Stomach (tissue), 8 donors: ENCODE measurements at regions not wholly inside any gene's neighbourhood (a gene's known extent, or its start where the extent isn't known, plus 50 kb on each side); places are given as distances from the start of the nearest gene placed in this dataset.

Experiments
- DNase-seq, 2 donors: peaks; one replicate each; pipeline versions ENCODE4 v3.0.0 to v3.0.0-alpha.2; 2013 to 2019
- H3K27ac ChIP-seq, 5 donors: fragments of 200-600 bp in 4 of 5; sonication (generic) in 4 of 5; one replicate each; pipeline ENCODE4 v1.5.1; 2013 to 2019; ENCODE audit warnings: mild to moderate bottlenecking in 1 of 5, moderate library complexity in 1 of 5
- H3K27me3 ChIP-seq, 3 donors: fragments of 200-600 bp; sonication (generic); one replicate each; pipeline ENCODE4 v1.5.1; 2017 to 2019; ENCODE audit warnings: mixed run types in 1 of 3
- H3K36me3 ChIP-seq, 4 donors: fragments of 200-600 bp; sonication (generic); 1 replicate in 3 of 4; 2 replicates in 1 of 4; pipeline ENCODE4 v1.5.1; 2016 to 2019
- H3K4me1 ChIP-seq, 4 donors: fragments of 200-600 bp; sonication (generic); one replicate each; pipeline ENCODE4 v1.5.1; 2016 to 2019
- H3K4me3 ChIP-seq, 4 donors: fragments of 200-600 bp; sonication (generic) in 3 of 4; one replicate each; pipeline ENCODE4 v1.5.1; 2016 to 2019; ENCODE audit warnings: mild to moderate bottlenecking in 1 of 4
- H3K9me3 ChIP-seq, 4 donors: fragments of 200-600 bp; sonication (generic); one replicate each; pipeline ENCODE4 v1.5.1; 2016 to 2019
- EP300 ChIP-seq: sonication (generic); formaldehyde crosslinking; IDR thresholded peaks from one replicate; pipeline ENCODE4 v1.6.1; 2017; ENCODE audit warnings: antibody characterized with exemption
- POLR2A ChIP-seq, 4 donors: fragments of 450-650 bp; IDR thresholded peaks; one replicate each; pipeline ENCODE4 v1.6.1; 2016; ENCODE audit warnings: antibody characterized with exemption in 4 of 4, control low read depth in 2 of 4, mild to moderate bottlenecking in 1 of 4, moderate library complexity in 1 of 4
- POLR2AphosphoS5 ChIP-seq, 3 donors: sonication (generic); formaldehyde crosslinking; IDR thresholded peaks; one replicate each; pipeline ENCODE4 v1.6.1; 2016; ENCODE audit warnings: antibody characterized with exemption in 3 of 3
- WGBS, 5 donors: extraction: QIAGEN DNeasy Blood & Tissue Kit in 3 of 5; methylation state at CpG; one replicate each; pipeline versions ENCODE4 v1.1.5 to v1.1.7; 2013 to 2018; 5-methylcytosine and 5-hydroxymethylcytosine counted together
- intact Hi-C: fragments of 100-400 bp; cut with DNase I; formaldehyde crosslinking; loops from one replicate; pipeline ENCODE4 v1.15.1; 2023; ENCODE audit warnings: low total_unique reads
- TF ChIP-seq, protein P1 (sequence below), 7 experiments: fragments of 450-650 bp in 4 of 7; fragments of 200-600 bp in 3 of 7; sonication (generic) in 3 of 7; IDR thresholded peaks; one replicate each; pipeline ENCODE4 v1.5.1; 2016 to 2019; ENCODE audit warnings: antibody characterized with exemption in 7 of 7, control low read depth in 2 of 7, mild to moderate bottlenecking in 1 of 7
- donor health status: healthy with polysubstance abuse.
- donor health status: Bipolar disorder and iron deficiency.
- donor health status: healthy.

DNA sequence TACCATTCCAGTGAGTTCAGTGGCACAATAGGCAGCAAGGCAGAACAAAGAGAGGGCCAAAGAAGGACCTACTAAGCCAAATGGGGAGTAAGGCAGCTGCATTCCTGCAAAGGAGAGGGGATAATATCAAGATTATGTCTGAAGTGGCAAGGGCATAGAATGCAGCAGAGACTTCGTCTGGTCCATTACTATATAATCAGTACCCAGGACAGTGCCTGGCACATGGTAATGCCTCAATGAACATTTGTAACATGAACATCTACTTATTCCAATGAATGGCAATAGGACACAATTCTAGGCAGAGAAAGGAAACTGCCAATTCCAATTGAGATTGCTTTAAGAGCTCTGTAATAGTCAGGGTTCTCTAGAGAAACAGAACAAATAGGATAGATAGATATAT, 82.1 kb upstream of the STAC start:
- no peak for DNase-seq
- Histone ChIP-seq H3K4me1 (peaks cover 0 to 5% (median 0%) of the 10 kb centered on the region in 4 donors), H3K9me3 (peaks cover 0 to 6% (median 0%) of the 10 kb centered on the region in 4 donors), H3K4me3 (no peak overlapping the region), H3K27me3 (no peaks in the 10 kb centered on the region), H3K36me3 (no peaks in the 10 kb centered on the region), H3K27ac (no peak overlapping the region)
- TF ChIP-seq, protein P1, sequence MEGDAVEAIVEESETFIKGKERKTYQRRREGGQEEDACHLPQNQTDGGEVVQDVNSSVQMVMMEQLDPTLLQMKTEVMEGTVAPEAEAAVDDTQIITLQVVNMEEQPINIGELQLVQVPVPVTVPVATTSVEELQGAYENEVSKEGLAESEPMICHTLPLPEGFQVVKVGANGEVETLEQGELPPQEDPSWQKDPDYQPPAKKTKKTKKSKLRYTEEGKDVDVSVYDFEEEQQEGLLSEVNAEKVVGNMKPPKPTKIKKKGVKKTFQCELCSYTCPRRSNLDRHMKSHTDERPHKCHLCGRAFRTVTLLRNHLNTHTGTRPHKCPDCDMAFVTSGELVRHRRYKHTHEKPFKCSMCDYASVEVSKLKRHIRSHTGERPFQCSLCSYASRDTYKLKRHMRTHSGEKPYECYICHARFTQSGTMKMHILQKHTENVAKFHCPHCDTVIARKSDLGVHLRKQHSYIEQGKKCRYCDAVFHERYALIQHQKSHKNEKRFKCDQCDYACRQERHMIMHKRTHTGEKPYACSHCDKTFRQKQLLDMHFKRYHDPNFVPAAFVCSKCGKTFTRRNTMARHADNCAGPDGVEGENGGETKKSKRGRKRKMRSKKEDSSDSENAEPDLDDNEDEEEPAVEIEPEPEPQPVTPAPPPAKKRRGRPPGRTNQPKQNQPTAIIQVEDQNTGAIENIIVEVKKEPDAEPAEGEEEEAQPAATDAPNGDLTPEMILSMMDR (IDR thresholded peaks at IDR 0.05), result no peak
- no peak for TF ChIP-seq POLR2AphosphoS5 (IDR thresholded peaks at IDR 0.05)
- no peak for TF ChIP-seq POLR2A (IDR thresholded peaks at IDR 0.05)
- no peak for TF ChIP-seq EP300
- intact Hi-C loops, result no loop called here
- WGBS, 5 donors, result 87 to 94% (median 89%) methylated on average over 1 of the region's 1 CpG

DNA sequence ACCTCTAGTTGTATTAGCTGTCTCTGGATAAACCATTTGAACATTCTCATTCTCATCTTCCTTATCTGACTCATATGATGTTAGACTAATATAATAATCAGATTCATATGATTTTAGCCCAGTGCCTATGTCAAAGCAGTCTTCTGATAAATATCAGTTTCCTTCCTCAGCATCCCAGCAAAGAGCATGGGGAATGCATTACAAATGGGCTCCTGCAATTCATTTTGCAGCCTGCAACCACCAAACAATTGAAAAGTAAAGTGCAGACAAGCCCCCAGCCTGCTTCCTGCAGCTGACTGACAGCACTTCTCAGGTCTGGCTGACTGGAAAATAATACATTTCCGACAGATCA, 78.2 kb upstream of the STAC start:
- intact Hi-C loops, result no loop called here
- Histone ChIP-seq H3K9me3 (peaks cover 0 to 6% (median 0%) of the 10 kb centered on the region in 4 donors), H3K4me1 (no peaks in the 10 kb centered on the region), H3K27ac (no peak overlapping the region), H3K27me3 (no peaks in the 10 kb centered on the region), H3K4me3 (no peak overlapping the region), H3K36me3 (no peaks in the 10 kb centered on the region)
- DNase-seq, result no peak
- TF ChIP-seq, protein P1 (IDR thresholded peaks at IDR 0.05), result no peak
- TF ChIP-seq POLR2A (IDR thresholded peaks at IDR 0.05), result no peak
- no peak for TF ChIP-seq EP300
- no peak for TF ChIP-seq POLR2AphosphoS5 (IDR thresholded peaks at IDR 0.05)
- WGBS, 5 donors, result 41 to 55% (median 53%) methylated on average over 1 of the region's 1 CpG

- TF ChIP-seq EP300 (no peak), POLR2A (IDR thresholded peaks at IDR 0.05) (no peak), POLR2AphosphoS5 (IDR thresholded peaks at IDR 0.05) (no peak)
- TF ChIP-seq, protein P1 (IDR thresholded peaks at IDR 0.05), result no peak
- intact Hi-C loops, result no loop called here
- H3K9me3 ChIP-seq, result peaks cover 0 to 6% (median 0%) of the 10 kb centered on the region in 4 donors
- H3K27ac ChIP-seq, result no peak overlapping the region
- H3K27me3 ChIP-seq, result no peaks in the 10 kb centered on the region
- H3K4me3 ChIP-seq, result no peak overlapping the region
- 61 to 86% (median 79%) methylated on average over 1 of the region's 1 CpG for WGBS, 5 donors
- no peaks in the 10 kb centered on the region for H3K4me1 ChIP-seq
- no peak for DNase-seq
- H3K36me3 ChIP-seq, result no peaks in the 10 kb centered on the region
These were observed 77.7 kb upstream of the STAC start for GRCh38 chr3:36302626-36303025.

- Histone ChIP-seq H3K36me3 (no peaks in the 10 kb centered on the region), H3K4me3 (no peak overlapping the region), H3K4me1 (no peaks in the 10 kb centered on the region), H3K9me3 (peaks cover 0 to 6% (median 0%) of the 10 kb centered on the region in 4 donors), H3K27me3 (no peaks in the 10 kb centered on the region), H3K27ac (no peak overlapping the region)
- TF ChIP-seq EP300 (no peak), POLR2A (IDR thresholded peaks at IDR 0.05) (no peak), POLR2AphosphoS5 (IDR thresholded peaks at IDR 0.05) (no peak)
- TF ChIP-seq, protein P1 (IDR thresholded peaks at IDR 0.05), result no peak
- intact Hi-C loops, result no loop called here
- DNase-seq, result no peak
- WGBS, 5 donors, result 68 to 80% (median 72%) methylated on average over 5 of the region's 5 CpGs
These were observed 77.0 kb upstream of the STAC start for GRCh38 chr3:36303286-36303685.
